Parathyroid adenoma (tissue), 2 donors: ENCODE measurements at regions not wholly inside any gene's neighbourhood (a gene's known extent, or its start where the extent isn't known, plus 50 kb on each side); places are given as distances from the start of the nearest gene placed in this dataset.

Source experiments
- H2AFZ ChIP-seq: fragments of 300-600 bp; sonication (generic); one replicate; pipeline ENCODE4 v1.7.0; 2017; ENCODE audit warnings: antibody characterized with exemption, mild to moderate bottlenecking
- H3K27ac ChIP-seq: fragments of 300-600 bp; sonication (generic); one replicate; pipeline ENCODE4 v1.7.0; 2017
- H3K27me3 ChIP-seq: fragments of 300-600 bp; sonication (generic); one replicate; pipeline ENCODE4 v1.7.0; 2017; ENCODE audit warnings: low read length; ENCODE audit not compliant: control insufficient read depth, insufficient read depth
- H3K36me3 ChIP-seq: fragments of 300-600 bp; sonication (generic); one replicate; pipeline ENCODE4 v1.7.0; 2017; ENCODE audit warnings: low read length; ENCODE audit not compliant: control insufficient read depth, insufficient read depth
- H3K4me1 ChIP-seq: fragments of 300-600 bp; sonication (generic); one replicate; pipeline ENCODE4 v1.7.0; 2017; ENCODE audit warnings: control low read depth
- H3K4me2 ChIP-seq: fragments of 300-600 bp; sonication (generic); one replicate; pipeline ENCODE4 v1.7.0; 2017; ENCODE audit warnings: low read length
- H3K4me3 ChIP-seq: fragments of 300-600 bp; sonication (generic); one replicate; pipeline ENCODE4 v1.7.0; 2017; ENCODE audit warnings: low read depth, low read length
- H3K79me2 ChIP-seq: fragments of 300-600 bp; sonication (generic); one replicate; pipeline ENCODE4 v1.7.0; 2017; ENCODE audit warnings: control low read depth
- H3K9ac ChIP-seq: fragments of 300-600 bp; sonication (generic); one replicate; pipeline ENCODE4 v1.7.0; 2017; ENCODE audit warnings: mild to moderate bottlenecking
- H3K9me3 ChIP-seq: fragments of 300-600 bp; sonication (generic); one replicate; pipeline ENCODE4 v1.7.0; 2017; ENCODE audit warnings: low read length; ENCODE audit not compliant: control insufficient read depth
- TF ChIP-seq, protein P1 (sequence below): fragments of 300-600 bp; sonication (generic); IDR thresholded peaks from one replicate; pipeline ENCODE4 v1.7.0; 2017; ENCODE audit warnings: antibody characterized with exemption, mild to moderate bottlenecking
- donor health status: primary hyperparathyroidism.

DNA sequence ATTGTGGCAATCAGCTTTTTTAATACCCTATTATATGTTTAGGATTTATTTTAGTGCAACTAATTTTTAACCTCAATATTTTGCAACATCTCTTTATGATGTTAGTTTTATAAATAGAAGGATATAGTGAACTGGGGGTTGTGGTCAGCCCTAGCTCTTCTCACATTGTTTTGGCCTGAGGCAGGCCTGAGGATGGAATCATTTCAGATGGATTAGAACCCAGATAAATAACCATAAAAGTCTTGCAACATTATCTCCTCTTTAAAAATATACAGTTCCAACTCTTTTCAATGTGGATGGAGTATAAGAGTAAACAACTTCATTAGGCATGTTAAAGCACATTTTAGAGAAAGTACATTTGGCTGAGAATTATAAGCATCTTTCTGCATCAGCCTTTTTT, 522.7 kb downstream of the NR2F1-AS1 start:
- no peak overlapping the region for H3K4me3 ChIP-seq
- H3K27ac ChIP-seq, result no peak overlapping the region
- H3K4me1 ChIP-seq, result no peaks in the 10 kb centered on the region
- TF ChIP-seq, protein P1, sequence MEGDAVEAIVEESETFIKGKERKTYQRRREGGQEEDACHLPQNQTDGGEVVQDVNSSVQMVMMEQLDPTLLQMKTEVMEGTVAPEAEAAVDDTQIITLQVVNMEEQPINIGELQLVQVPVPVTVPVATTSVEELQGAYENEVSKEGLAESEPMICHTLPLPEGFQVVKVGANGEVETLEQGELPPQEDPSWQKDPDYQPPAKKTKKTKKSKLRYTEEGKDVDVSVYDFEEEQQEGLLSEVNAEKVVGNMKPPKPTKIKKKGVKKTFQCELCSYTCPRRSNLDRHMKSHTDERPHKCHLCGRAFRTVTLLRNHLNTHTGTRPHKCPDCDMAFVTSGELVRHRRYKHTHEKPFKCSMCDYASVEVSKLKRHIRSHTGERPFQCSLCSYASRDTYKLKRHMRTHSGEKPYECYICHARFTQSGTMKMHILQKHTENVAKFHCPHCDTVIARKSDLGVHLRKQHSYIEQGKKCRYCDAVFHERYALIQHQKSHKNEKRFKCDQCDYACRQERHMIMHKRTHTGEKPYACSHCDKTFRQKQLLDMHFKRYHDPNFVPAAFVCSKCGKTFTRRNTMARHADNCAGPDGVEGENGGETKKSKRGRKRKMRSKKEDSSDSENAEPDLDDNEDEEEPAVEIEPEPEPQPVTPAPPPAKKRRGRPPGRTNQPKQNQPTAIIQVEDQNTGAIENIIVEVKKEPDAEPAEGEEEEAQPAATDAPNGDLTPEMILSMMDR, result no peak
- no peaks in the 10 kb centered on the region for H3K27me3 ChIP-seq
- H3K36me3 ChIP-seq, result no peaks in the 10 kb centered on the region
- H2AFZ ChIP-seq, result no peak overlapping the region
- no peak overlapping the region for H3K9ac ChIP-seq
- no peaks in the 10 kb centered on the region for H3K9me3 ChIP-seq
- H3K79me2 ChIP-seq, result no peaks in the 10 kb centered on the region
- H3K4me2 ChIP-seq, result no peak overlapping the region

DNA sequence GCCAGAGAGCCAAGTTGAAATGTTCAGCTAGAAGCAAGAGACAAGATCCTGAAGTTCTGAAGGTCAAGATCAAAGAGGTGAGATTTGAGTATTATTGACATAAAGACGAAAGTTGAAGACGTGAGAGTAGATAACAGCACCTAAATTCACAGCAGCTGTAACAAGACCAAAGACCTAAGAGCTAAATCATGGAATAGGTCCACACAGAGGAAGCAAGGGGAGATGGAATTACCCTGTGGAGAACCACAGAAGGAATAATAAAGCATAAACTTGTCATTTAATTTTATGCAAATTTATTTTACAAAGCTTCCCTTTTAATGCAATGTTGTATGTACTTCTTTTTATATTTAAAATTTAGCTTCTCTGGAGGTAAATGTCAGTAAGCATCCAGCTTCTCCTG, 523.7 kb downstream of the NR2F1-AS1 start:
- Histone ChIP-seq H3K4me1 (no peaks in the 10 kb centered on the region), H3K4me2 (no peak overlapping the region), H3K27me3 (no peaks in the 10 kb centered on the region), H3K79me2 (no peaks in the 10 kb centered on the region), H3K27ac (no peak overlapping the region), H2AFZ (no peak overlapping the region), H3K36me3 (no peaks in the 10 kb centered on the region), H3K4me3 (no peak overlapping the region), H3K9ac (no peak overlapping the region), H3K9me3 (no peaks in the 10 kb centered on the region)
- TF ChIP-seq, protein P1, result no peak

DNA sequence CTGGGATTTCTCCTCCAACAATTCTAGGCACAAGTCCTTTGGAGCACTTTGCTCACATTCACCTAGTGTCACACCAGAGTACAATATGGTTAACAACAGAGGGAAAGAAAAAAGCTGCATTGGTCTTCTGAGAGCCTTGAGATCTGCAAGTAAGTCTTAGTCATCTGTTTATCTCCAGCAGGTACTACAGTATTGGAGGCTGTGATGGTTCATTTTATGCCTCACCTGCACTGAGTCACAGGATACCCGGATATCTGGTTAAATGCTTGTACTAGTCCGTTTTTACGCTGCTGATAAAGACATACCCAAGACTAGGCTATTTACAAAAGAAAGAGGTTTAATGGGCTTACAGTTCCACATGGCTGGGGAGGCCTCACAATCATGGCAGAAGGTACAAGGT, 525.0 kb downstream of the NR2F1-AS1 start:
- Histone ChIP-seq H3K27me3 (no peaks in the 10 kb centered on the region), H3K4me1 (no peaks in the 10 kb centered on the region), H3K79me2 (no peaks in the 10 kb centered on the region), H3K9me3 (no peaks in the 10 kb centered on the region), H3K4me2 (no peak overlapping the region), H3K4me3 (no peak overlapping the region), H3K27ac (no peak overlapping the region), H2AFZ (no peak overlapping the region), H3K36me3 (no peaks in the 10 kb centered on the region), H3K9ac (no peak overlapping the region)
- TF ChIP-seq, protein P1, result no peak

DNA sequence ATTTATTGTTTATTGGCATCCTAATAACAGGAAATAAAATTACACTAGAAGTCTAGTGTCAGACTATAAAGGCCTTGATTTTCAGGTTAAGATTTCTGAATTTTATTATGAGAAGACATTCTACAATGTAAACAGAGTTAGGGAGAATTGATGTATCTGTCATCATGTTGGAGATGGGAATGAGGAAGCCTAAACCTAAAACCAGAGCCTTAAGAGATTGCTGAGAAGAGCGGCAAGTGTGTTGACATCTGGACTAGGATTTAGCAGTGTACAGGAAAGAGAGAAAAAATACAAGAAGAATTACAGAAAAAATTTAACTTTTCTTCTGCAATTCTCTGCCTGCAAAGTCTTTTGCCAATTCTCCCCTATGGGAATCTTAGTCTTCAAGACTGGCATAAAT, 525.5 kb downstream of the NR2F1-AS1 start:
- Histone ChIP-seq H3K9me3 (no peaks in the 10 kb centered on the region), H3K79me2 (no peaks in the 10 kb centered on the region), H3K4me1 (no peaks in the 10 kb centered on the region), H3K36me3 (no peaks in the 10 kb centered on the region), H3K9ac (no peak overlapping the region), H3K27ac (no peak overlapping the region), H3K4me3 (no peak overlapping the region), H3K4me2 (no peak overlapping the region), H3K27me3 (no peaks in the 10 kb centered on the region), H2AFZ (no peak overlapping the region)
- TF ChIP-seq, protein P1, result no peak

DNA sequence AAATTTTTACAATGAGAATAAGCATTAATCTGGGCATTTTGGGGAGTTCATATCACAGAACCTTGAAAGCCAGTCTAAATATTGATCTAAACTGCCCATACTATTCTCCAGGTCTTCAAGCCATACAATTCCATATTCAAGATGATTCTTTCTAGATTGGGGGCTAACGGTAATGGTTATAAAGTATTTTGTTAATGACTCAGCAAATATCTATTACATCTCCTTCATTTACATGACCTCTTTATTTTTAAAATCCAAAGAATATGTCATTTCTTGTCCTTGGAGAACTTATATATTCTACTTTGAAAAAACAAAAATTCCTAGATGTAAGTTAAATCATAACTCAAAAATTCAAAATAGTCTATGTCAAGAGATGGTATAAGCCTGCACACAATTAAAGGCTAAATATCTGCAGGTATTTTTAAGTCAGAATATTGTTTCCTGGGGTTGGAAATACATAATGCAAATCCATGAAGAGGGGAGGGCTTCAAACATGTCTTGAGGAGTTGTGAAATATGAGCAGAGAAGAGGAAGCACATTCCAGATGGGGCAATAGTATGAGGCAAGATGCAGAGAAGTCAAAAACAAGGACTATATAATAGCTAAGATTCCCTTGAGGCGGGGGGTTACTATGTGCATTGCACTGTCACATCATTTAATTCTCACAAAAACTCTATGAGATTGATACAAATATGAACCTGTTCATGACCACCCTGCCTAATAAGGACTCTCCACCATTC, 526.4 kb downstream of the NR2F1-AS1 start:
- Histone ChIP-seq H3K9me3 (no peaks in the 10 kb centered on the region), H3K4me2 (no peak overlapping the region), H3K4me3 (no peak overlapping the region), H3K9ac (no peak overlapping the region), H3K27me3 (no peaks in the 10 kb centered on the region), H3K27ac (no peak overlapping the region), H3K79me2 (no peaks in the 10 kb centered on the region), H2AFZ (no peak overlapping the region), H3K36me3 (no peaks in the 10 kb centered on the region), H3K4me1 (no peaks in the 10 kb centered on the region)
- TF ChIP-seq, protein P1, result no peak
